Esophagus muscularis mucosa (tissue), 4 donors: ENCODE measurements at regions not wholly inside any gene's neighbourhood (a gene's known extent, or its start where the extent isn't known, plus 50 kb on each side); places are given as distances from the start of the nearest gene placed in this dataset.

ENCODE experiments used
- EP300 ChIP-seq: sonication (generic); formaldehyde crosslinking; IDR thresholded peaks from one replicate; pipeline ENCODE4 v1.6.1; 2017; ENCODE audit warnings: antibody characterized with exemption
- POLR2A ChIP-seq: fragments of 450-650 bp; IDR thresholded peaks from one replicate; pipeline ENCODE4 v1.6.1; 2017; ENCODE audit warnings: antibody characterized with exemption, moderate library complexity, mild to moderate bottlenecking, low read depth
- TF ChIP-seq, protein P1 (sequence below), 3 experiments: fragments of 200-600 bp in 2 of 3; fragments of 450-650 bp in 1 of 3; sonication (generic) in 2 of 3; IDR thresholded peaks; one replicate each; pipeline ENCODE4 v1.5.1; 2017 to 2019; ENCODE audit warnings: antibody characterized with exemption in 3 of 3, mild to moderate bottlenecking in 2 of 3, moderate library complexity in 1 of 3

DNA sequence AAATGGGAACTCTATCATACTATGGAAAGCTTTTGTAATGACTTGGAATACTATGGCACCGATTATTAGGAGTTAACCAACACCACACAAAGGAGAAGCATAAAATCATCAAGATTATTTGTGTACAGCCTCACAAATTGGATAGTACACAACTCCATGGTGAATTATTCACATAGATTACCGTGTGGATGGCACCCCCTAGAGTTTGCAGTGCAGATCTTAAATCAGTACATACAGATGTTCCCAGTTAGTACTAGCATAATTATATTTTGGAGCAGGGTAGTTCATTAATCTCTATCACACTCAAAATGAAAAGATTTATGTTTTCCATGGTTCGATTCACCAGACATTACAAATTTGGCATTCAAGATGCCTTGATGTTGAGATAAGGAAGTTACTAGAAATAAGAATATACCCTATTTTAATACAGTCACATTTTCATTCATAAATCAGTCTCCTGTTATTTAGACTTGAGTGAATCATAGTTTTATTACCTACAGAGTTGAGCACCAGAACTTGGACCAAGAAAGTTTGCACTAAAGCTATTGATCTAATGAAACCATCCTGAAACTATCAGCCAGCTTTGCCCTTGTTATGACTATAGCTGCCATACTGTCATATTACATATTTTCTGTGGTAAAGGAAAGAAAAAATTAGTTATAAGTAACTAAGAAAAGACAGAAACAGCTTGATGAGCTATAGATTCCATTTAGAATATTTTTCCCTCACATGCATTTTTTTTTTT is 531.8 kb downstream of the GLUD2 start:
- TF ChIP-seq, protein P1, sequence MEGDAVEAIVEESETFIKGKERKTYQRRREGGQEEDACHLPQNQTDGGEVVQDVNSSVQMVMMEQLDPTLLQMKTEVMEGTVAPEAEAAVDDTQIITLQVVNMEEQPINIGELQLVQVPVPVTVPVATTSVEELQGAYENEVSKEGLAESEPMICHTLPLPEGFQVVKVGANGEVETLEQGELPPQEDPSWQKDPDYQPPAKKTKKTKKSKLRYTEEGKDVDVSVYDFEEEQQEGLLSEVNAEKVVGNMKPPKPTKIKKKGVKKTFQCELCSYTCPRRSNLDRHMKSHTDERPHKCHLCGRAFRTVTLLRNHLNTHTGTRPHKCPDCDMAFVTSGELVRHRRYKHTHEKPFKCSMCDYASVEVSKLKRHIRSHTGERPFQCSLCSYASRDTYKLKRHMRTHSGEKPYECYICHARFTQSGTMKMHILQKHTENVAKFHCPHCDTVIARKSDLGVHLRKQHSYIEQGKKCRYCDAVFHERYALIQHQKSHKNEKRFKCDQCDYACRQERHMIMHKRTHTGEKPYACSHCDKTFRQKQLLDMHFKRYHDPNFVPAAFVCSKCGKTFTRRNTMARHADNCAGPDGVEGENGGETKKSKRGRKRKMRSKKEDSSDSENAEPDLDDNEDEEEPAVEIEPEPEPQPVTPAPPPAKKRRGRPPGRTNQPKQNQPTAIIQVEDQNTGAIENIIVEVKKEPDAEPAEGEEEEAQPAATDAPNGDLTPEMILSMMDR (IDR thresholded peaks at IDR 0.05): peak in 1 of 3 experiments; percentile 20
- TF ChIP-seq POLR2A: no peak
- TF ChIP-seq EP300: no peak
